B cell (primary cell): ENCODE measurements at regions not wholly inside any gene's neighbourhood (a gene's known extent, or its start where the extent isn't known, plus 50 kb on each side); places are given as distances from the start of the nearest gene placed in this dataset.

Source experiments
- ATAC-seq: fragments of 200-7000 bp; cut with Tn5 transposase; one replicate; pipeline ENCODE4 v1.10.0; 2021; ENCODE audit warnings: low read depth, mild to moderate bottlenecking, moderate number of reproducible peaks, moderate library complexity
- CTCF ChIA-PET: fragments of 350-600 bp; sonication (Branson Sonifier 250); formaldehyde crosslinking; loops from one replicate; lab custom pipeline; 2021; ENCODE audit warnings: antibody characterized with exemption, inconsistent platforms; lab: Charles Lee
- POLR2A ChIA-PET: fragments of 350-600 bp; sonication (Branson Sonifier 250); formaldehyde crosslinking; loops from one replicate; lab custom pipeline; 2021; ENCODE audit warnings: antibody characterized with exemption; lab: Charles Lee
- DNase-seq: peaks from one replicate; pipeline ENCODE4 v3.0.0; 2013
- H2AFZ ChIP-seq: 2 replicates; pipeline ENCODE4 v1.6.1; 2012; ENCODE audit warnings: mild to moderate bottlenecking, low read depth, low read length; ENCODE audit not compliant: insufficient read depth, poor library complexity, severe bottlenecking
- H3K27ac ChIP-seq, 2 donors: 1 replicate in 1 of 2; 2 replicates in 1 of 2; pipeline ENCODE4 v1.5.1; 2012 to 2013; ENCODE audit warnings: low read length in 2 of 2, mild to moderate bottlenecking in 2 of 2, moderate library complexity in 1 of 2
- H3K27me3 ChIP-seq, 4 experiments: fragments of 200-600 bp in 1 of 4; sonication (generic) in 1 of 4; replicated peaks in 1 of 4; 1 replicate in 2 of 4; 2 replicates in 2 of 4; pipeline versions ENCODE4 v1.6.1 to v1.7.0; 2013 to 2016; ENCODE audit warnings: low read length in 3 of 4, mild to moderate bottlenecking in 2 of 4, mixed read lengths in 1 of 4, moderate library complexity in 1 of 4; ENCODE audit not compliant: insufficient read depth in 4 of 4, control insufficient read depth in 3 of 4; ENCODE audit errors: control extremely low read depth in 1 of 4
- H3K36me3 ChIP-seq, 2 experiments: replicated peaks in 1 of 2; 1 replicate in 1 of 2; 2 replicates in 1 of 2; pipeline versions ENCODE4 v1.6.1 to v1.7.1; 2013; ENCODE audit warnings: low read length in 1 of 2; ENCODE audit not compliant: insufficient read depth in 2 of 2, control insufficient read depth in 1 of 2; ENCODE audit errors: control extremely low read depth in 1 of 2, extremely low read depth in 1 of 2
- H3K4me1 ChIP-seq, 2 donors: fragments of 200-600 bp in 1 of 2; sonication (generic) in 1 of 2; 1 replicate in 1 of 2; 2 replicates in 1 of 2; pipeline versions ENCODE4 v1.5.1 to v1.6.1; 2013 to 2017; ENCODE audit warnings: low read length in 2 of 2; ENCODE audit not compliant: control insufficient read depth in 2 of 2, insufficient read depth in 2 of 2
- H3K4me2 ChIP-seq: replicated peaks from 2 replicates; pipeline ENCODE3; 2012; ENCODE audit warnings: mild to moderate bottlenecking, low read depth, low read length; ENCODE audit not compliant: poor library complexity, severe bottlenecking
- H3K4me3 ChIP-seq, 5 experiments: fragments of 200-600 bp in 1 of 5; sonication (generic) in 1 of 5; 1 replicate in 3 of 5; 2 replicates in 2 of 5; pipeline versions ENCODE4 v1.5.1 to v1.7.0; 2011 to 2016; ENCODE audit warnings: low read length in 4 of 5, mild to moderate bottlenecking in 4 of 5, low read depth in 2 of 5, control low read depth in 1 of 5, moderate library complexity in 1 of 5; ENCODE audit not compliant: insufficient read depth in 1 of 5; ENCODE audit errors: control extremely low read depth in 1 of 5, extremely low read depth in 1 of 5
- H3K79me2 ChIP-seq: fragments of 200-600 bp; sonication (generic); one replicate; pipeline ENCODE4 v1.6.0; 2016; ENCODE audit warnings: low read length; ENCODE audit not compliant: control insufficient read depth, insufficient read depth
- H3K9ac ChIP-seq: fragments of 200-600 bp; sonication (generic); 2 replicates; pipeline ENCODE4 v1.6.1; 2017; ENCODE audit warnings: mild to moderate bottlenecking, low read length, moderate library complexity
- H3K9me3 ChIP-seq, 3 donors: one replicate each; pipeline versions ENCODE4 v1.6.1 to v1.7.1; 2013; ENCODE audit warnings: low read length in 2 of 3; ENCODE audit not compliant: control insufficient read depth in 2 of 3, insufficient read depth in 1 of 3; ENCODE audit errors: control extremely low read depth in 1 of 3
- H4K20me1 ChIP-seq: 2 replicates; pipeline ENCODE4 v1.6.0; 2012; ENCODE audit warnings: mild to moderate bottlenecking, low read length; ENCODE audit not compliant: insufficient read depth, control insufficient read depth, poor library complexity, severe bottlenecking
- H3K27ac Mint-ChIP-seq: one replicate; pipeline ENCODE4 v1.8.0; 2021; ENCODE audit warnings: mixed read lengths
- H3K27me3 Mint-ChIP-seq: one replicate; pipeline ENCODE4 v1.8.0; 2021; ENCODE audit warnings: mixed read lengths
- H3K4me1 Mint-ChIP-seq: one replicate; pipeline ENCODE4 v1.8.0; 2021; ENCODE audit warnings: mixed read lengths
- H3K4me3 Mint-ChIP-seq: one replicate; pipeline ENCODE4 v1.8.0; 2021; ENCODE audit warnings: mixed read lengths
- H3K9me3 Mint-ChIP-seq: one replicate; pipeline ENCODE4 v1.8.0; 2022; ENCODE audit warnings: mixed read lengths; ENCODE audit not compliant: insufficient read depth
- EZH2 ChIP-seq: IDR thresholded peaks from 2 replicates; pipeline ENCODE4 v1.6.1; 2012; ENCODE audit warnings: borderline replicate concordance, low read depth, mild to moderate bottlenecking, moderate library complexity, low read length; ENCODE audit not compliant: insufficient read depth, poor library complexity, severe bottlenecking
- WGBS: methylation state at CpG from one replicate; pipeline ENCODE4 v1.1.5; 2013; ENCODE audit warnings: missing lambda C conversion rate; ENCODE audit not compliant: insufficient coverage; 5-methylcytosine and 5-hydroxymethylcytosine counted together
- intact Hi-C: fragments of 100-400 bp; cut with micrococcal nuclease; formaldehyde crosslinking; loops from one replicate; pipeline ENCODE4 v1.10.0; 2022
- TF ChIP-seq, protein P1 (sequence below): fragments of 200-600 bp; IDR thresholded peaks from one replicate; pipeline ENCODE4 v1.8.0; 2022; ENCODE audit warnings: antibody characterized with exemption, mild to moderate bottlenecking

GRCh38 chr4:164442180-164442579 is 311.8 kb upstream of the SMIM31 start:
- no peak overlapping the region for H2AFZ ChIP-seq

GRCh38 chr4:164446516-164446915 is 307.4 kb upstream of the SMIM31 start:
- Histone ChIP-seq H3K4me1 (no peaks in the 10 kb centered on the region), H3K27me3 (no peaks in the 10 kb centered on the region), H3K79me2 (no peaks in the 10 kb centered on the region), H3K27ac (no peak overlapping the region), H3K4me3 (no peak overlapping the region), H2AFZ (no peak overlapping the region), H4K20me1 (no peaks in the 10 kb centered on the region), H3K9me3 (no peaks in the 10 kb centered on the region), H3K4me2 (no peak overlapping the region), H3K9ac (no peak overlapping the region), H3K36me3 (no peaks in the 10 kb centered on the region)
- H3K9me3 Mint-ChIP-seq, result no peaks in the 10 kb centered on the region
- no peak for TF ChIP-seq EZH2
- TF ChIP-seq, protein P1, sequence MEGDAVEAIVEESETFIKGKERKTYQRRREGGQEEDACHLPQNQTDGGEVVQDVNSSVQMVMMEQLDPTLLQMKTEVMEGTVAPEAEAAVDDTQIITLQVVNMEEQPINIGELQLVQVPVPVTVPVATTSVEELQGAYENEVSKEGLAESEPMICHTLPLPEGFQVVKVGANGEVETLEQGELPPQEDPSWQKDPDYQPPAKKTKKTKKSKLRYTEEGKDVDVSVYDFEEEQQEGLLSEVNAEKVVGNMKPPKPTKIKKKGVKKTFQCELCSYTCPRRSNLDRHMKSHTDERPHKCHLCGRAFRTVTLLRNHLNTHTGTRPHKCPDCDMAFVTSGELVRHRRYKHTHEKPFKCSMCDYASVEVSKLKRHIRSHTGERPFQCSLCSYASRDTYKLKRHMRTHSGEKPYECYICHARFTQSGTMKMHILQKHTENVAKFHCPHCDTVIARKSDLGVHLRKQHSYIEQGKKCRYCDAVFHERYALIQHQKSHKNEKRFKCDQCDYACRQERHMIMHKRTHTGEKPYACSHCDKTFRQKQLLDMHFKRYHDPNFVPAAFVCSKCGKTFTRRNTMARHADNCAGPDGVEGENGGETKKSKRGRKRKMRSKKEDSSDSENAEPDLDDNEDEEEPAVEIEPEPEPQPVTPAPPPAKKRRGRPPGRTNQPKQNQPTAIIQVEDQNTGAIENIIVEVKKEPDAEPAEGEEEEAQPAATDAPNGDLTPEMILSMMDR, result no peak
- ATAC-seq, result no peak
- H3K27me3 Mint-ChIP-seq, result no peaks in the 10 kb centered on the region
- ChIA-PET CTCF (no interaction called here), POLR2A (no interaction called here)
- H3K27ac Mint-ChIP-seq, result no peak overlapping the region
- H3K4me1 Mint-ChIP-seq, result no peaks in the 10 kb centered on the region
- no peak overlapping the region for H3K4me3 Mint-ChIP-seq
- intact Hi-C loops, result no loop called here
- DNase-seq, result no peak

More at GRCh38 chr4:164442180-164442579, 311.8 kb upstream of the SMIM31 start:
- H3K79me2 ChIP-seq, result no peaks in the 10 kb centered on the region
- no peaks in the 10 kb centered on the region for H3K4me1 Mint-ChIP-seq
- CTCF ChIA-PET, result no interaction called here
- ATAC-seq (no peak), DNase-seq (no peak)
- no peak overlapping the region for H3K9ac ChIP-seq
- TF ChIP-seq, protein P1, result no peak
- no peak for TF ChIP-seq EZH2
- H3K9me3 ChIP-seq, result no peaks in the 10 kb centered on the region
- no peaks in the 10 kb centered on the region for H3K27me3 ChIP-seq
- 33% methylated on average over 1 of the region's 3 CpGs for WGBS
- H3K27ac Mint-ChIP-seq, result no peak overlapping the region
- H3K36me3 ChIP-seq, result no peaks in the 10 kb centered on the region
- no peak overlapping the region for H3K4me2 ChIP-seq
- H3K9me3 Mint-ChIP-seq, result no peaks in the 10 kb centered on the region
- H3K4me3 Mint-ChIP-seq, result no peak overlapping the region
- no peak overlapping the region for H3K27ac ChIP-seq
- H3K27me3 Mint-ChIP-seq, result no peaks in the 10 kb centered on the region
- no peak overlapping the region for H3K4me3 ChIP-seq
- no peaks in the 10 kb centered on the region for H3K4me1 ChIP-seq
- no peaks in the 10 kb centered on the region for H4K20me1 ChIP-seq
- POLR2A ChIA-PET, result no interaction called here
- intact Hi-C loops, result no loop called here
